ENCODE measurements at regions not wholly inside any gene's neighbourhood (a gene's known extent, or its start where the extent isn't known, plus 50 kb on each side); places are given as distances from the start of the nearest gene placed in this dataset.

DNA sequence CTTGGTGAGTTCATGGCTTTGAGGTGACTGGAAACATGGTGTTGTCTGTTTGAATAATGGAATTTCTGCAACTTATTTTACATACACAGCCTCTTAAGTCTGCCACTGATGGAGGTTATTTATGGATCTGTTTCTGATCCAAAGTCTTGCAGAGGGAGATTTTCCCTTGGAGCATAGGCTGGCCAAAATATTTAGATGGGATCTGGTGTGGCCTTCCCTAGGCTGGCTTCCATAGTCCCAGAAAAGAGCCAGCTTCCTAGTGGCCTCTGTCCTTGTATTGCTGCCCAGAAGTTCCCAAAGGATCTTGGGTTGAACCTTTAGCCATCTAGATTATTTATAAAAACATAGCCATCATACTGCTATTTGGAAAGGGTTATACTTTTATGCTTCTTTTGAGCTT is 491.1 kb upstream of the RGS6 start:
- no peaks in the 10 kb centered on the region for H3K36me3 ChIP-seq
- in situ Hi-C loops (cut with MboI; ENCODE audit: low sequenced_read_pairs in 4 of 4), result no loop called here
- DNase-seq (no peak), ATAC-seq (no peak)
- TF ChIP-seq POLR2A (IDR thresholded peaks at IDR 0.05), result no peak
- TF ChIP-seq, protein P1, sequence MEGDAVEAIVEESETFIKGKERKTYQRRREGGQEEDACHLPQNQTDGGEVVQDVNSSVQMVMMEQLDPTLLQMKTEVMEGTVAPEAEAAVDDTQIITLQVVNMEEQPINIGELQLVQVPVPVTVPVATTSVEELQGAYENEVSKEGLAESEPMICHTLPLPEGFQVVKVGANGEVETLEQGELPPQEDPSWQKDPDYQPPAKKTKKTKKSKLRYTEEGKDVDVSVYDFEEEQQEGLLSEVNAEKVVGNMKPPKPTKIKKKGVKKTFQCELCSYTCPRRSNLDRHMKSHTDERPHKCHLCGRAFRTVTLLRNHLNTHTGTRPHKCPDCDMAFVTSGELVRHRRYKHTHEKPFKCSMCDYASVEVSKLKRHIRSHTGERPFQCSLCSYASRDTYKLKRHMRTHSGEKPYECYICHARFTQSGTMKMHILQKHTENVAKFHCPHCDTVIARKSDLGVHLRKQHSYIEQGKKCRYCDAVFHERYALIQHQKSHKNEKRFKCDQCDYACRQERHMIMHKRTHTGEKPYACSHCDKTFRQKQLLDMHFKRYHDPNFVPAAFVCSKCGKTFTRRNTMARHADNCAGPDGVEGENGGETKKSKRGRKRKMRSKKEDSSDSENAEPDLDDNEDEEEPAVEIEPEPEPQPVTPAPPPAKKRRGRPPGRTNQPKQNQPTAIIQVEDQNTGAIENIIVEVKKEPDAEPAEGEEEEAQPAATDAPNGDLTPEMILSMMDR (IDR thresholded peaks at IDR 0.05 in 4 of 5, conservative IDR thresholded peaks at IDR 0.05 in 1 of 5), result no peak
- H3K27me3 ChIP-seq, result no peaks in the 10 kb centered on the region
- no peak overlapping the region for H3K27ac ChIP-seq
- intact Hi-C loops (cut with DNase I; ENCODE audit: low total_unique reads), result no loop called here
- H3K4me1 ChIP-seq, result peaks cover 0 to 8% of the 10 kb centered on the region in 2 donors
- no peaks in the 10 kb centered on the region for H3K9me3 ChIP-seq
- H3K4me3 ChIP-seq, result no peak overlapping the region

DNA sequence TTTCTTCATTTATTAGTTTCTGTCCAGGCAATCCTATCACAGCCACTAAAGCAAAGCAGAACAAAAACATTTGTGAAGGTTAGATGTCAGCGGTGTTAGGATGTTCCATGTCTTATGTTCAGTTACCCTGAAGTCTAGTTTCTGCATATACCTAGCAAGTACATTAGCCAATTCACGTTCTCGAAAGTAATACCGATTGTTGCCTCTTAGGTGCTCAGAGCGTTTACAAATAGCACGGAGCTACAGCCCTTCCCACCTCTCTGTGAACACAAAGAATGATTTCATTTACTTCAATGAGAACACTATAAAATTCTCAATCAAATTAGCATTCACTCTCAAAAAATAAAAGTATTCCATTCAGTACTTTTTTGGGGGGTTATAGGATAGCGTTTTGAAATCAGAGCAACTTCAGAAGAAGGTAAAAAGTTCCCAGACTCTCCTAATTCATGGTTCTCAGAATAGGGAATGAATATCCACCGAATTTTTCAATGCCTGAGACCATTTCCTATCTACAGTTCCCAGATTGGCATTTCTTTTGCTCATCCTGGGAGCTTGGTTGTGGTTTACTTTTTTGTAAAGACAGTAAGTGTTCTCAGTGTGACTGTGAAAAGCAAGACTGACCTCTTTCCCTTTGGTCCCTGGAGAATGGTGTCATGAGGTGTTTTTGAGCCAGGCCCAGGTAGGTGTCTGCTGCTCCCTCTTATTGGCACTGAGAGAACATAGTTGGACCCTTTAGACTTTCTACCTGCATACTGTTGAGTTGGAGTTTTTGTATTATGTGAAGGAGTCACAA is 488.0 kb upstream of the RGS6 start:
- Histone ChIP-seq H3K4me3 (no peak overlapping the region), H3K27me3 (no peaks in the 10 kb centered on the region), H3K9me3 (no peaks in the 10 kb centered on the region), H3K27ac (no peak overlapping the region), H3K36me3 (no peaks in the 10 kb centered on the region), H3K4me1 (peaks cover 0 to 8% of the 10 kb centered on the region in 2 donors)
- no peak for TF ChIP-seq POLR2A (IDR thresholded peaks at IDR 0.05)
- TF ChIP-seq, protein P1 (IDR thresholded peaks at IDR 0.05 in 4 of 5, conservative IDR thresholded peaks at IDR 0.05 in 1 of 5), result no peak
- intact Hi-C loops (cut with DNase I; ENCODE audit: low total_unique reads), result no loop called here
- no peak for ATAC-seq
- no peak for DNase-seq
- in situ Hi-C loops (cut with MboI; ENCODE audit: low sequenced_read_pairs in 4 of 4), result no loop called here

- Histone ChIP-seq H3K27me3 (no peaks in the 10 kb centered on the region), H3K9me3 (no peaks in the 10 kb centered on the region), H3K36me3 (no peaks in the 10 kb centered on the region), H3K4me3 (no peak overlapping the region), H3K27ac (no peak overlapping the region), H3K4me1 (no peaks in the 10 kb centered on the region)
- TF ChIP-seq, protein P1 (IDR thresholded peaks at IDR 0.05 in 4 of 5, conservative IDR thresholded peaks at IDR 0.05 in 1 of 5), result no peak
- TF ChIP-seq POLR2A (IDR thresholded peaks at IDR 0.05), result no peak
- ATAC-seq (no peak), DNase-seq (no peak)
- intact Hi-C loops (cut with DNase I; ENCODE audit: low total_unique reads) (no loop called here), in situ Hi-C loops (cut with MboI; ENCODE audit: low sequenced_read_pairs in 4 of 4) (no loop called here)
Observed at GRCh38 chr14:71448431-71449315, 483.6 kb upstream of the RGS6 start.

DNA sequence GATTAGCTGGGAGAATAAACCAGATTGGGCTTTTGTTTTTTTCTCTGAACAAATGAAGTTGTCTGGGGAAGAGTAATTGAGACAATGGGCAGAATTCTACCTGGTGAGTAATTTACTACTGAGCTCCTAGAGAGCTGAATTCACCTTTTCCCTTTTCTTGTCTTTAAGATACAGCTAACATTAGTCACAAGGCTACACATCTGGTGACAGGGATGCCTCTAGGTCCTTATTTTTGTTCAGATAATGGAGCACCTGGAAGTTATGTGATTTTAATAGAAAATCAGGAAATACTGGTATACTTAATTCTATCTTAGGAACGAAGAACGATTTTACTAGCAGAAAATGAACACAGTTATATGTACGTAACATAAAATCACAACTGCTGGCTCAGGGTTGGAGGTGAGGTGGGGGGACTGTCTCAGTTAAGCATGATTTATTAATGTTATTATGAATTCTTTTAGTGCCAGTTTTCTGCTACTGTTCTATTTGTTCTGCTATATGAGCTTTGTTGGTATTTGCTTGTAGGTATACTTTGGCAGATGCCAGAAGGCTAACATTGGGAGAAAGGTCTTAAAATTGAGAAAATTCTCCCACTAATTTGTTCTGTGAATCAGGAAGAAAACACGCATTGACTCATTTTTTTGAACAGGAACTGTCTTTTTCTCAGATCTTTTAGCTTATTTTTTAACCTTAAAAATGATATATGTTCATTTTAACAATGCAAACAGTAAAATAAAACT is 482.7 kb upstream of the RGS6 start:
- Histone ChIP-seq H3K36me3 (no peaks in the 10 kb centered on the region), H3K4me3 (no peak overlapping the region), H3K9me3 (no peaks in the 10 kb centered on the region), H3K4me1 (no peaks in the 10 kb centered on the region), H3K27me3 (no peaks in the 10 kb centered on the region), H3K27ac (no peak overlapping the region)
- DNase-seq (no peak), ATAC-seq (no peak)
- intact Hi-C loops (cut with DNase I; ENCODE audit: low total_unique reads), result no loop called here
- in situ Hi-C loops (cut with MboI; ENCODE audit: low sequenced_read_pairs in 4 of 4), result no loop called here
- TF ChIP-seq, protein P1 (IDR thresholded peaks at IDR 0.05 in 4 of 5, conservative IDR thresholded peaks at IDR 0.05 in 1 of 5), result no peak
- no peak for TF ChIP-seq POLR2A (IDR thresholded peaks at IDR 0.05)

Data from gastrocnemius medialis (tissue), 4 donors.